PC-9 (cell line): ENCODE measurements at regions not wholly inside any gene's neighbourhood (a gene's known extent, or its start where the extent isn't known, plus 50 kb on each side); places are given as distances from the start of the nearest gene placed in this dataset.

Experiments used
- BruUV-seq: library from RNA; stranded (reverse); fragments of 400-500 nt; replicated peaks from 2 replicates; lab custom pipeline; 2021; lab: Mats Ljungman, UMichigan
- CTCF ChIA-PET: fragments of 300-600 bp; sonication (Branson Sonifier 250); formaldehyde crosslinking; loops from one replicate; lab custom pipeline; 2022; ENCODE audit warnings: antibody characterized with exemption; lab: Charles Lee
- POLR2A ChIA-PET: fragments of 300-600 bp; sonication (Branson Sonifier 250); formaldehyde crosslinking; loops from one replicate; lab custom pipeline; 2022; ENCODE audit warnings: antibody characterized with exemption; ENCODE audit not compliant: unreplicated experiment; lab: Charles Lee
- DNase-seq, 2 experiments: peaks; one replicate each; pipeline versions ENCODE4 v3.0.0 to v3.0.0-alpha.2; 2015 to 2022; ENCODE audit warnings: mixed read lengths in 1 of 2
- H2AFZ ChIP-seq: fragments of 200-600 bp; sonication (generic); 2 replicates; pipeline ENCODE4 v1.8.1; 2017; ENCODE audit warnings: antibody characterized with exemption
- H3F3A ChIP-seq: fragments of 200-600 bp; sonication (generic); 2 replicates; pipeline ENCODE4 v1.8.1; 2017; ENCODE audit warnings: antibody characterized with exemption, mild to moderate bottlenecking, low read depth; ENCODE audit not compliant: insufficient read depth
- H3K27ac ChIP-seq: fragments of 200-600 bp; sonication (generic); 2 replicates; pipeline ENCODE4 v1.6.1; 2016; ENCODE audit warnings: mixed run types
- H3K27me3 ChIP-seq: fragments of 200-600 bp; sonication (generic); 2 replicates; pipeline ENCODE4 v1.6.1; 2016; ENCODE audit warnings: low read depth, mixed run types; ENCODE audit not compliant: insufficient read depth
- H3K36me3 ChIP-seq: fragments of 200-600 bp; sonication (generic); 2 replicates; pipeline ENCODE4 v1.6.1; 2016; ENCODE audit warnings: low read depth, mixed run types
- H3K4me1 ChIP-seq: fragments of 200-600 bp; sonication (generic); replicated peaks from 2 replicates; pipeline ENCODE4 v1.6.1; 2016; ENCODE audit warnings: mixed run types; ENCODE audit not compliant: insufficient read depth
- H3K4me2 ChIP-seq: fragments of 200-600 bp; sonication (generic); 2 replicates; pipeline ENCODE4 v1.6.1; 2017; ENCODE audit warnings: mixed run types
- H3K4me3 ChIP-seq: fragments of 200-600 bp; sonication (generic); 2 replicates; pipeline ENCODE4 v1.6.1; 2016; ENCODE audit warnings: mixed run types
- H3K79me2 ChIP-seq: fragments of 200-600 bp; sonication (generic); 2 replicates; pipeline ENCODE4 v1.6.1; 2017; ENCODE audit warnings: low read depth, mixed run types
- H3K9me2 ChIP-seq: fragments of 200-600 bp; sonication (generic); 2 replicates; pipeline ENCODE4 v1.8.1; 2017; ENCODE audit warnings: mild to moderate bottlenecking; ENCODE audit not compliant: insufficient read depth
- H3K9me3 ChIP-seq: fragments of 200-600 bp; sonication (generic); 2 replicates; pipeline ENCODE4 v1.8.1; 2016; ENCODE audit warnings: low read depth; ENCODE audit not compliant: insufficient read depth
- H4K20me1 ChIP-seq: fragments of 200-600 bp; sonication (generic); 2 replicates; pipeline ENCODE4 v1.8.1; 2017; ENCODE audit not compliant: insufficient read depth
- CTCF ChIP-seq: fragments of 200-600 bp; sonication (generic); conservative IDR thresholded peaks from 2 replicates; pipeline ENCODE4 v1.6.1; 2017; ENCODE audit warnings: mixed run types, antibody characterized with exemption, mild to moderate bottlenecking, moderate library complexity
- EZH2 ChIP-seq: fragments of 200-600 bp; sonication (generic); IDR thresholded peaks from 2 replicates; pipeline ENCODE4 v1.8.0; 2017; ENCODE audit warnings: antibody characterized with exemption, low read depth
- intact Hi-C: fragments of 100-400 bp; cut with micrococcal nuclease; formaldehyde crosslinking; loops from one replicate; pipeline ENCODE4 v1.10.0; 2022; ENCODE audit not compliant: unreplicated experiment

GRCh38 chr15:37764733-37765191 is 169.7 kb upstream of the TMCO5A start:
- POLR2A ChIA-PET = no interaction called here
- H4K20me1 ChIP-seq = no peaks in the 10 kb centered on the region
- H3K9me3 ChIP-seq = no peaks in the 10 kb centered on the region
- peak; percentile 58; the same call in 1 of the 2 replicates for TF ChIP-seq CTCF
- no peak for TF ChIP-seq EZH2
- H3K9me2 ChIP-seq = no peaks in the 10 kb centered on the region
- no peaks in the 10 kb centered on the region for H3K27me3 ChIP-seq
- no peak overlapping the region for H3K27ac ChIP-seq
- no peaks in the 10 kb centered on the region for H3K36me3 ChIP-seq
- intact Hi-C loops = no loop called here
- H3K4me3 ChIP-seq = no peak overlapping the region
- H2AFZ ChIP-seq = peak overlapping the region; percentile 79; the same call in 1 of the 2 replicates
- H3K79me2 ChIP-seq = no peaks in the 10 kb centered on the region
- BruUV-seq = no TSS peak
- CTCF ChIA-PET = interaction anchor here (0.5 to 1.0 kb wide), 3 partner anchors 22 to 60 kb away, joined by 3 to 4 read pairs (median 4); no protein-coding TSS in a partner anchor
- H3F3A ChIP-seq = no peaks in the 10 kb centered on the region
- DNase-seq = peak in 1 of 2 experiments; percentile 8
- H3K4me2 ChIP-seq = no peak overlapping the region
- no peaks in the 10 kb centered on the region for H3K4me1 ChIP-seq

GRCh38 chr15:37765786-37766185 is 168.7 kb upstream of the TMCO5A start:
- TF ChIP-seq CTCF (no peak), EZH2 (no peak)
- Histone ChIP-seq H3K4me3 (no peak overlapping the region), H3K27me3 (no peaks in the 10 kb centered on the region), H3K9me2 (no peaks in the 10 kb centered on the region), H3K4me2 (no peak overlapping the region), H3K36me3 (no peaks in the 10 kb centered on the region), H4K20me1 (no peaks in the 10 kb centered on the region), H3F3A (no peaks in the 10 kb centered on the region), H3K9me3 (no peaks in the 10 kb centered on the region), H3K27ac (no peak overlapping the region), H3K79me2 (no peaks in the 10 kb centered on the region), H2AFZ (no peak overlapping the region), H3K4me1 (no peaks in the 10 kb centered on the region)
- no peak for DNase-seq
- no TSS peak for BruUV-seq
- POLR2A ChIA-PET = no interaction called here
- CTCF ChIA-PET = no interaction called here
- intact Hi-C loops = no loop called here

- BruUV-seq = no TSS peak
- Histone ChIP-seq H3K9me3 (no peaks in the 10 kb centered on the region), H4K20me1 (no peaks in the 10 kb centered on the region), H3K4me2 (no peak overlapping the region), H3K36me3 (no peaks in the 10 kb centered on the region), H2AFZ (no peak overlapping the region), H3K79me2 (no peaks in the 10 kb centered on the region), H3F3A (no peaks in the 10 kb centered on the region), H3K9me2 (no peaks in the 10 kb centered on the region), H3K27ac (no peak overlapping the region), H3K27me3 (no peaks in the 10 kb centered on the region), H3K4me3 (no peak overlapping the region), H3K4me1 (no peaks in the 10 kb centered on the region)
- DNase-seq = no peak
- CTCF ChIA-PET = interaction anchor here (0.6 kb wide), 1 partner anchor 923 kb away, joined by 3 read pairs; no protein-coding TSS in a partner anchor
- TF ChIP-seq CTCF (no peak), EZH2 (no peak)
- intact Hi-C loops = no loop called here
- POLR2A ChIA-PET = no interaction called here
Observed at GRCh38 chr15:37767841-37768455, 166.5 kb upstream of the TMCO5A start.
